Esophagus squamous epithelium (tissue), 5 donors: ENCODE measurements at regions not wholly inside any gene's neighbourhood (a gene's known extent, or its start where the extent isn't known, plus 50 kb on each side); places are given as distances from the start of the nearest gene placed in this dataset.
"Not testable (repeated sequence)": the region's sequence is repeated elsewhere in the genome, so short reads cannot be mapped to it uniquely, and the experiment has no call there.

Source experiments
- DNase-seq: peaks from one replicate; lab custom pipeline; 2025; lab: John Stamatoyannopoulos, UW
- H3K27ac ChIP-seq, 4 donors: fragments of 200-600 bp; sonication (generic); one replicate each; pipeline ENCODE4 v1.5.1; 2016 to 2019; ENCODE audit warnings: mild to moderate bottlenecking in 1 of 4
- H3K27me3 ChIP-seq, 4 donors: fragments of 200-600 bp; sonication (generic); 1 replicate in 3 of 4; 2 replicates in 1 of 4; pipeline versions ENCODE4 v1.5.1 to v1.6.0; 2017 to 2021; ENCODE audit warnings: antibody characterized with exemption in 1 of 4
- H3K36me3 ChIP-seq, 3 donors: fragments of 200-600 bp; sonication (generic); one replicate each; pipeline ENCODE4 v1.5.1; 2016 to 2019
- H3K4me1 ChIP-seq, 3 donors: fragments of 200-600 bp; sonication (generic); one replicate each; pipeline ENCODE4 v1.5.1; 2017 to 2019
- H3K4me3 ChIP-seq, 4 donors: fragments of 200-600 bp; sonication (generic); 1 replicate in 3 of 4; 2 replicates in 1 of 4; pipeline ENCODE4 v1.5.1; 2016 to 2019; ENCODE audit warnings: mild to moderate bottlenecking in 2 of 4, moderate library complexity in 1 of 4
- H3K9me3 ChIP-seq, 3 donors: fragments of 200-600 bp; sonication (generic); one replicate each; pipeline ENCODE4 v1.5.1; 2016 to 2019
- POLR2A ChIP-seq, 4 donors: fragments of 450-650 bp; IDR thresholded peaks; one replicate each; pipeline ENCODE4 v1.6.1; 2017; ENCODE audit warnings: antibody characterized with exemption in 4 of 4, mild to moderate bottlenecking in 4 of 4, moderate library complexity in 3 of 4
- WGBS, 2 donors: methylation state at CpG; one replicate each; pipeline ENCODE4 v1.1.5; 2018; 5-methylcytosine and 5-hydroxymethylcytosine counted together
- intact Hi-C: fragments of 100-400 bp; cut with DNase I; formaldehyde crosslinking; loops from one replicate; pipeline ENCODE4 v1.15.0; 2022
- TF ChIP-seq, protein P1 (sequence below), 6 experiments: fragments of 450-650 bp in 4 of 6; fragments of 200-600 bp in 2 of 6; sonication (generic) in 2 of 6; IDR thresholded peaks; one replicate each; pipeline ENCODE4 v1.5.1; 2016 to 2019; ENCODE audit warnings: antibody characterized with exemption in 6 of 6, mild to moderate bottlenecking in 4 of 6, moderate library complexity in 4 of 6
- donor health status: DM: yes; HTN: yes; CAD: no.

DNA sequence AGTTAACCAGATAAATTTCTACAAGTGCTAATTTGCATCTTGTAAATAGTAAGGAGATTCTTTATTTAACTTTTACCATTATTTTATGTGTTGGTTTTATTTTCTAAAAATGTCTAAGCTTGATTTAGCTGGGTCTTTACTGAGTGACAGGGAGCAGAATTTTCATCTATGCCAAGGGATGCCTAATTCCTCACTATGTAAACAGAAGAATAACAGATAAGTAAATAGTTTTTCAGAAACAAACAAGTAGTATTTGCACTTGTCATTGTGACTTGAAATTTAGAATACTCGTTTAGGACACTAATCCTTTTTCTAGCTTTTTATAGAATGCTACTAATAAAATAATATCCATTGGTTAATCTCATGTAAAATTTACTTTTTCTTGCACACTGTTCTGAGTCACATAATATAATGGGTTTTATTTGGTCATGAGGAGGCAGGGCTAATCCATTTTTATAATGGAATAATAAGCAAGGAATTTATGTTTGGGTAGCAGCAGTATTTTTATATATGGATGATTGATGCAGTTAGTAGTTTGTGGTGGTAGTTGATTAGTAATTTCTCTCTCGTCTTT lies 746.5 kb downstream of the SLC6A15 start:
- TF ChIP-seq POLR2A (IDR thresholded peaks at IDR 0.05), result no peak
- TF ChIP-seq, protein P1, sequence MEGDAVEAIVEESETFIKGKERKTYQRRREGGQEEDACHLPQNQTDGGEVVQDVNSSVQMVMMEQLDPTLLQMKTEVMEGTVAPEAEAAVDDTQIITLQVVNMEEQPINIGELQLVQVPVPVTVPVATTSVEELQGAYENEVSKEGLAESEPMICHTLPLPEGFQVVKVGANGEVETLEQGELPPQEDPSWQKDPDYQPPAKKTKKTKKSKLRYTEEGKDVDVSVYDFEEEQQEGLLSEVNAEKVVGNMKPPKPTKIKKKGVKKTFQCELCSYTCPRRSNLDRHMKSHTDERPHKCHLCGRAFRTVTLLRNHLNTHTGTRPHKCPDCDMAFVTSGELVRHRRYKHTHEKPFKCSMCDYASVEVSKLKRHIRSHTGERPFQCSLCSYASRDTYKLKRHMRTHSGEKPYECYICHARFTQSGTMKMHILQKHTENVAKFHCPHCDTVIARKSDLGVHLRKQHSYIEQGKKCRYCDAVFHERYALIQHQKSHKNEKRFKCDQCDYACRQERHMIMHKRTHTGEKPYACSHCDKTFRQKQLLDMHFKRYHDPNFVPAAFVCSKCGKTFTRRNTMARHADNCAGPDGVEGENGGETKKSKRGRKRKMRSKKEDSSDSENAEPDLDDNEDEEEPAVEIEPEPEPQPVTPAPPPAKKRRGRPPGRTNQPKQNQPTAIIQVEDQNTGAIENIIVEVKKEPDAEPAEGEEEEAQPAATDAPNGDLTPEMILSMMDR (IDR thresholded peaks at IDR 0.05), result no peak
- intact Hi-C loops, result no loop called here
- 41 to 48% methylated on average over 2 of the region's 2 CpGs for whole genome bisulfite sequencing, 2 donors
- Histone ChIP-seq H3K9me3 (no peaks in the 10 kb centered on the region), H3K36me3 (no peaks in the 10 kb centered on the region), H3K27me3 (no peaks in the 10 kb centered on the region), H3K4me3 (no peak overlapping the region), H3K27ac (no peak overlapping the region), H3K4me1 (no peaks in the 10 kb centered on the region)
- no peak for DNase-seq

DNA sequence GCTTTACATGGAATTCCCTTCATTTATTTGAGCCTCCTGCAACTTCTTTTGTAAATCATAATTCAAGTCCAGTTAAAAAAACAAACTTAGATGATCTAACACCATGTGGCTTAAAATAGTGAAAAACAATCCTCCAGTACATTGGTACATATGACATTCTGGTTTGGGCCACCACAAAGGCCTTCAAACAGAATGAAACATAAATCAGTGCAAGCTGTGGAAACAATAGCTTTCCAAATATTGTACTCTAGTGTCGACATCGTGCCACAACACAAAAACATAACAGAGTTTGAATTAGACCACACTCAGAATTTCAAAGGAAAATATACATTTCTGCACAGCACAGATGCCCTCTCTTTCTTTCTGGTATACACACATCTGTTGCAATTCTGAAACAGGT lies 751.3 kb downstream of the SLC6A15 start:
- Histone ChIP-seq H3K9me3 (no peaks in the 10 kb centered on the region), H3K36me3 (no peaks in the 10 kb centered on the region), H3K27ac (no peak overlapping the region), H3K4me3 (no peak overlapping the region), H3K4me1 (no peaks in the 10 kb centered on the region), H3K27me3 (no peaks in the 10 kb centered on the region)
- TF ChIP-seq POLR2A (IDR thresholded peaks at IDR 0.05), result no peak
- TF ChIP-seq, protein P1 (IDR thresholded peaks at IDR 0.05), result no peak
- intact Hi-C loops, result no loop called here
- no peak for DNase-seq
- 43 to 67% methylated on average over 2 of the region's 2 CpGs for WGBS, 2 donors

DNA sequence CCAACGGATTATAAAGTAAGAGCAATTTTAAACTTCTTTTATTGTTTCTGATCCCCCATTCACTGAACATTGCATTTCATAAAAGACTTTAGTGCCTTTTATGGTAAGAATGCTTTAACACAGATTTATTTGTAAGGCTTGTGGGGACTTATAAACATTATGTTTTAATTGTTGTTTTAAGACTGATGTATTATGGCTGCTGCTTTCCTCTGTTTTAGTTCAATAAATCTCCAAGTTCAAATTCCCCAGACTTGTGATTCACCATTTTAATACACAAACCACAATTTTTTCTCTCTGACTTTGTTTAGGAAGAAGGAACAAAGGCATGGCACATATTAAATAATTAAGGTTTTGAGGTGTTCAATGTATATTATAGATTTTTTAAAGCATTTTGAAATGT lies 753.3 kb downstream of the SLC6A15 start:
- intact Hi-C loops, result no loop called here
- no peak for DNase-seq
- Histone ChIP-seq H3K27ac (no peak overlapping the region), H3K4me3 (no peak overlapping the region), H3K27me3 (no peaks in the 10 kb centered on the region), H3K4me1 (no peaks in the 10 kb centered on the region), H3K9me3 (no peaks in the 10 kb centered on the region), H3K36me3 (no peaks in the 10 kb centered on the region)
- WGBS, 2 donors, result 65 to 68% methylated on average over 1 of the region's 1 CpG
- TF ChIP-seq POLR2A (IDR thresholded peaks at IDR 0.05), result no peak
- TF ChIP-seq, protein P1 (IDR thresholded peaks at IDR 0.05), result no peak

DNA sequence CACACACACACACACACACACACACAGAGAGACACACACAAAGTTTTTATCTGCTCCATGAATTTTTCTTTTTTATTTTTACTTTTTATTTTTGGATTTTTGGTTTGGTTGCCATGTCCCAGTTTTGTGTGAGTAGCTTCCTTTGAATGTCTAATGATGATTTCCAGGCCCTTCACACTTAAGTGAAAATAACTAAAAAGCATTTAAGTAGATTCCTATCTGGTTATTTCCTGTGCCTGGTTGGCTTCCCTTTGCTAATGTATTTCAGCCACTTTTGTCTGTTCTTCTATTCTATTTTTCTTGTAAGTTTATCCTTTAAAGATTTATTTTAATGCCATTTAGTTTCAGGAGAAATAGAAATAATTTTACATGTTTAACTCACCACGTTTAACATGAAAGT lies 755.4 kb downstream of the SLC6A15 start:
- DNase-seq, result no peak
- intact Hi-C loops, result no loop called here
- TF ChIP-seq, protein P1 (IDR thresholded peaks at IDR 0.05), result no peak
- TF ChIP-seq POLR2A (IDR thresholded peaks at IDR 0.05), result no peak
- H3K9me3 ChIP-seq, result no peaks in the 10 kb centered on the region
- no peaks in the 10 kb centered on the region for H3K36me3 ChIP-seq
- H3K4me1 ChIP-seq, result no peaks in the 10 kb centered on the region
- H3K27me3 ChIP-seq, result no peaks in the 10 kb centered on the region
- H3K27ac ChIP-seq, result no peak overlapping the region
- no peak overlapping the region for H3K4me3 ChIP-seq
- whole genome bisulfite sequencing, 2 donors, result 75 to 83% methylated on average over 1 of the region's 1 CpG

DNA sequence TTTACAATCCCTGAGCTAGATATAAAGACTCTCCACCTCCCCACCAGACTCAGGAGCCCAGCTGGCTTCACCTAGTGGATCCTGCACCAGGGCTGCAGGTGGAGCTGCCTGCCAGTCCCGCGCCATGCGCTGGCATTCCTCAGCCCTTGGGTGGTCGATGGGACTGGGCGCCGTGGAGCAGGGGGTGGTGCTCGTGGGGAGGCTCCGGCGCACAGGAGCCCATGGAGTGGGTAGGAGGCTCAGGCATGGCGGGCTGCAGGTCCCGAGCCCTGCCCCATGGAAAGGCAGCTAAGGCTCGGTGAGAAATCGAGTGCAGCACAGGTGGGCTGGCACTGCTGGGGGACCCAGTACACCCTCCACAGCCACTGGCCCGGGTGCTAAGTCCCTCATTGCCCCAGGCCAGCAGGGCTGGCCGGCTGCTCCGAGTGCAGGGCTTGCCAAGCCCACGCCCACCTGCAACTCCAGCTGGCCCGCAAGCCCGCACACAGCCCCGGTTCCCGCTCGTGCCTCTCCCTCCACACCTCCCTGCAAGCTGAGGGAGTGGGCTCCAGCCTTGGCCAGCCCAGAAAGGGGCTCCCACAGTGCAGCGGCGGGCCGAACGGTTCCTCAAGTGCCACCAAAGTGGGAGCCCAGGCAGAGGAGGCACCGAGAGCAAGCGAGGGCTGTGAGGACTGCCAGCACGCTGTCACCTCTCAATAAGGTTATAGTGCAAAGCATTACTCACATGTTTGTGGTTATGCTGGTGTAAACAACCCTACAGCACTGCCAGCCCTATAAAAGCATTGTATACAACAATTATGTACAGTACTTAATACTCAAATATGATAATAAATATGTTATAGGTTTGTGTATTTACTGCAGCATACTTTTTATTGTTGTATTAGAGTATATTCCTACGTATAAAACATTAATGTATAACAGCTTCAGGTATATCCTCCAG lies 757.3 kb downstream of the SLC6A15 start:
- H3K4me3 ChIP-seq, H3K36me3 ChIP-seq, H3K27ac ChIP-seq, intact Hi-C loops, H3K4me1 ChIP-seq, H3K9me3 ChIP-seq, H3K27me3 ChIP-seq, DNase-seq: not testable (repeated sequence)
- 81 to 90% methylated on average over 4 to 17 of the region's 30 CpGs for WGBS, 2 donors

DNA sequence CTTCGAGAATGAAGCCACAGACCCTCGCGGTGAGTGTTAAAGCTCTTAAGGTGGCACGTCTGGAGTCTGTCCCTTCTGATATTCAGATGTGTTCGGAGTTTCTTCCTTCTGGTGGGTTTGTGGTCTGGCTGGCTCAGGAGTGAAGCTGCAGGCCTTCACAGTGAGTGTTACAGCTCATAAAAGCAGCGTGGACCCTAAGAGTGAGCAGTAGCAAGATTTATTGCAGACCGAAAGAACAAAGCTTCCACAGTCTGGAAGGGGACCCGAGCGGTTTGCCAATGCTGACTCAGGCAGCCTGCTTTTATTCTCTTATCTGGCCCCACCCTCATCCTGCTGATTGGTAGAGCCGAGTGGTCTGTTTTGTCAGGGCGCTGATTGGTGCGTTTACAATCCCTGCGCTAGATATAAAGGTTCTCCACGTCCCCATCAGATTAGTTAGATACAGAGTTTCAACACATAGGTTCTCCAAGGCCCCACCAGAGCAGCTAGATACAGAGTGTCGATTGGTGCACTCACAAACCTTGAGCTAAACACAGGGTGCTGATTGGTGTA lies 758.1 kb downstream of the SLC6A15 start:
- 91 to 93% methylated on average over 12 to 15 of the region's 15 CpGs for WGBS, 2 donors
- DNase-seq, result not testable (repeated sequence)

More for the DNA sequence above, 758.1 kb downstream of the SLC6A15 start:
- H3K36me3 ChIP-seq, H3K9me3 ChIP-seq, H3K27ac ChIP-seq, H3K4me1 ChIP-seq, H3K4me3 ChIP-seq, intact Hi-C loops, H3K27me3 ChIP-seq: not testable (repeated sequence)
